Effector memory CD4-positive, alpha-beta T cell (primary cell): ENCODE measurements at regions not wholly inside any gene's neighbourhood (a gene's known extent, or its start where the extent isn't known, plus 50 kb on each side); places are given as distances from the start of the nearest gene placed in this dataset.
"Not testable (repeated sequence)": the region's sequence is repeated elsewhere in the genome, so short reads cannot be mapped to it uniquely, and the experiment has no call there.

Experiments used
- DNase-seq, 3 donors: peaks; one replicate each; pipeline ENCODE4 v3.0.0-alpha.2; 2020
- H3K27ac ChIP-seq: 2 replicates; pipeline ENCODE4 v1.7.0; 2013; ENCODE audit warnings: mild to moderate bottlenecking, low read length, moderate library complexity; ENCODE audit not compliant: insufficient read depth, poor library complexity, severe bottlenecking
- H3K27me3 ChIP-seq: replicated peaks from 2 replicates; pipeline ENCODE4 v1.7.0; 2013; ENCODE audit warnings: mild to moderate bottlenecking, low read length; ENCODE audit not compliant: insufficient read depth, control insufficient read depth, poor library complexity, severe bottlenecking
- H3K36me3 ChIP-seq: 2 replicates; pipeline ENCODE4 v1.7.0; 2013; ENCODE audit warnings: mild to moderate bottlenecking, low read length, moderate library complexity; ENCODE audit not compliant: control insufficient read depth, insufficient read depth
- H3K4me1 ChIP-seq: 2 replicates; pipeline ENCODE4 v1.7.0; 2013; ENCODE audit warnings: low read length, mild to moderate bottlenecking; ENCODE audit not compliant: control insufficient read depth, insufficient read depth, poor library complexity, severe bottlenecking
- H3K4me3 ChIP-seq: 2 replicates; pipeline ENCODE4 v1.7.0; 2013; ENCODE audit warnings: low read length, low read depth, mild to moderate bottlenecking; ENCODE audit not compliant: insufficient read depth, poor library complexity, severe bottlenecking
- H3K9me3 ChIP-seq: 2 replicates; pipeline ENCODE4 v1.7.0; 2013; ENCODE audit warnings: mild to moderate bottlenecking, low read length, moderate library complexity; ENCODE audit not compliant: control insufficient read depth

DNA sequence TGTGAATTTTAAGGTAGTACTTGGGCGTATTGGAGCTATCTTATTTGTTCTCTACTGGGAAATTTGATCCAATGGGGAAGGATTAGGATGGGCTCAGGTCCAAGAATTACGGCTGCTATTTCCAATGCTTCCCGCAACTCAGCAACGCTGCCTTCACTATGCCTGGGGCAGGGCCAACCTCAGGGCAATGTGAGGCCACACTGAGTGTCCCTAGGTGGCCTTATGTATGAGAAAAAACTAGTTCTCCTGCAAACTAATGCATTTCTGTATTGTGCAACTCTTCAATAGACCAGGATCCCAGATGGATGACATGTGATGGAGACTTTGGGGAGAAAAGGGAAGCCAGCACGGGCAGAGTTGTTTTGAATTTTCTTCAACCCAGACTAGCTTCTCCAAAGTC lies 168.1 kb downstream of the DUSP10 start:
- no peak overlapping the region for H3K27ac ChIP-seq
- no peaks in the 10 kb centered on the region for H3K36me3 ChIP-seq
- H3K27me3 ChIP-seq, result no peaks in the 10 kb centered on the region
- H3K9me3 ChIP-seq, result no peaks in the 10 kb centered on the region
- no peaks in the 10 kb centered on the region for H3K4me1 ChIP-seq
- DNase-seq, result no peak
- no peak overlapping the region for H3K4me3 ChIP-seq

DNA sequence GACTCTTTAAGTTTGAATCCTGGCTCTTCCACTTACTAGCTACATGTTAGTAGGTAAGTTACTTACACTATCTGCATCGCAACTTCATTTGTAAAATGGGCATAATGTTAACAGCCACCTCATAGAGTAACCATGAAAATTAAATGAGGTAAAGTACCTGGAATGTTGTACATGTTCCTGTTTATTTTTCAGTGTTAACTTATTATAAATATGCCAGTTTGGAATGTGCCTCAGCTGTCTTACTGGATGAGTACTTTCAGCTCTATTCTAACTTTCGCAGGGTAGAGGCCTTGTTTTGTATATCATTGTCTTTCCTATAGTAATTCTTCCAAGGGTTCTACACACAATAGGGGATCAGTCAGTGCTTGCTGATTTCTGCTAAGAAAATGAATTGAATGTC lies 167.4 kb downstream of the DUSP10 start:
- no peak overlapping the region for H3K4me3 ChIP-seq
- no peaks in the 10 kb centered on the region for H3K4me1 ChIP-seq
- H3K36me3 ChIP-seq, result no peaks in the 10 kb centered on the region
- no peaks in the 10 kb centered on the region for H3K27me3 ChIP-seq
- no peak for DNase-seq
- no peaks in the 10 kb centered on the region for H3K9me3 ChIP-seq
- no peak overlapping the region for H3K27ac ChIP-seq

DNA sequence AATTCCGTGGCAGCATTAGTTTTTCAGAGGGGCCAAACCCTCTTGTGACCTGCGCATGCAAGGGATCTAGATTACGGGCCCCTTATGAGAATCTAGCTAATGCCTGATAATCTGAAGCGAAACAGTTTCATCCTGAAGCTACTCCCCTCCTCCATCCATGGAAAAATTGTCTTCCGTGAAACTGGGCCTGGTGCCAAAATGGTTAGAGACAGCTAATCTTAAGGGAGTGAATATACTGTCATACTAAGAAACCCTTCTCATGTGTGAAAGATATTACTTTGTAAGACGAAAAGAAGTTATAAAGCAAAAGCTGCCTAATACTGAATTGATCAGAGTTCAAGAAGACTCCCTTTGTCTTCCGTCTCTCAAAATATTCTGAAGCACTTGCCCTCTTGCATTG lies 166.3 kb downstream of the DUSP10 start:
- H3K4me3 ChIP-seq, result no peak overlapping the region
- H3K27me3 ChIP-seq, result no peaks in the 10 kb centered on the region

DNA sequence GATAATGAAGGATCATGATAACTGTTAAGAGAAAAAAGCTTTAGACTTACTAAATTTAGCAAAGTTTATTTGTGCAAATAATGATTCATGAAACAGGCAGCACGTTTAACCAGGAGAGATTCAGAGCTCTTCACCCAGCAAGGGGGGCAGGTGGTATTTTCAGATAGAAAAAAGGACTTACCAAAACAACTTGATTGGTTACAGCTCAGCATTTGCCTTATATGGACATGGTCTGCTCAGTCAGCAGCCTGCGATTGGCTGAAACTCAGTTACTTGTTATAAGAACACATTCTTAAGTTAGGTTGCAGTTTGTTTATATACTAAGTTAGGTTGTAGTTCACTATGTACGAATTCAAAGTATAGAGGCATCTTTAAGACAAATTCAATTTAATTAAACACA lies 165.6 kb downstream of the DUSP10 start:
- H3K4me3 ChIP-seq, result no peak overlapping the region
- H3K9me3 ChIP-seq, result no peaks in the 10 kb centered on the region
- DNase-seq, result no peak
- no peaks in the 10 kb centered on the region for H3K4me1 ChIP-seq
- H3K27me3 ChIP-seq, result no peaks in the 10 kb centered on the region
- H3K36me3 ChIP-seq, result no peaks in the 10 kb centered on the region
- H3K27ac ChIP-seq, result no peak overlapping the region

More for the DNA sequence above, 166.3 kb downstream of the DUSP10 start:
- Histone ChIP-seq H3K27ac (no peak overlapping the region), H3K4me1 (no peaks in the 10 kb centered on the region), H3K9me3 (no peaks in the 10 kb centered on the region), H3K36me3 (no peaks in the 10 kb centered on the region)
- DNase-seq, result no peak

DNA sequence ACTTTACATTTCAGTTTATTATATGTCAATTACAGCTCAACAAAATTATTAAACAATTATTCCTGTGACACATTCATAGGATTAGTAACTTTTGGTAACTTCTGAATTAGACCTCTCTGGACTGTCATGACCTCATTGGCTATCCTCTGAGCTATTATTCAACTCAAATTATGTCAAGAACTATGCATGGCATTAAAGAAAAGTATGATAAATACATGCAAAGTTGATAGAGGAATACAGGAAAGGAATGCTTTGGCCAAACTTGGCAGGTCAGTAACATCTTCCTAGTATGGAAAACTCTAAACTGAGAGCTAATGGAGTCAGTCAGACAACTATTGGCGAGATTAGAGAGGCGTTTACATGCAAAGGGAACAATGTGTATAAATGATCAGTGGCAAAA lies 158.4 kb downstream of the DUSP10 start:
- H3K27me3 ChIP-seq, result no peaks in the 10 kb centered on the region
- no peak overlapping the region for H3K4me3 ChIP-seq
- no peaks in the 10 kb centered on the region for H3K9me3 ChIP-seq
- no peaks in the 10 kb centered on the region for H3K36me3 ChIP-seq
- no peaks in the 10 kb centered on the region for H3K4me1 ChIP-seq
- no peak for DNase-seq
- no peak overlapping the region for H3K27ac ChIP-seq

DNA sequence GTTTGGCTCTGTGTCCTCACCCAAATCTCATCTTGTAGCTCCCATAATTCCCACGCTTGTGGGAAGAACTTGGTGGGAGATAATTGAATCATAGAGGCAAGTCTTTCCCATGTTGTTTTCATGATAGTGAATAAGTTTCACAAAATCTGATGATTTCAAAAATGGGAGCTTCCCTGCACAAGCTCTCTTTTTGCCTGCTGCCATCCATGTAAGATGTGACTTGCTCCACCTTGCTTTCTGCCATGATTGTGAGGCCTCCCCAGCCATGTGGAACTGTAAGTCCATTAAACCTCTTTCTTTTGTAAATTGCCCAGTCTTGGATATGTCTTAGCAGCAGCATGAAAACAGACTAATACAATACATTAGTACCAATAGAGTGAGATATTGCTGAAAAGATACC lies 154.9 kb downstream of the DUSP10 start:
- H3K27me3 ChIP-seq, H3K4me1 ChIP-seq, DNase-seq, H3K36me3 ChIP-seq, H3K27ac ChIP-seq, H3K9me3 ChIP-seq, H3K4me3 ChIP-seq: not testable (repeated sequence)

DNA sequence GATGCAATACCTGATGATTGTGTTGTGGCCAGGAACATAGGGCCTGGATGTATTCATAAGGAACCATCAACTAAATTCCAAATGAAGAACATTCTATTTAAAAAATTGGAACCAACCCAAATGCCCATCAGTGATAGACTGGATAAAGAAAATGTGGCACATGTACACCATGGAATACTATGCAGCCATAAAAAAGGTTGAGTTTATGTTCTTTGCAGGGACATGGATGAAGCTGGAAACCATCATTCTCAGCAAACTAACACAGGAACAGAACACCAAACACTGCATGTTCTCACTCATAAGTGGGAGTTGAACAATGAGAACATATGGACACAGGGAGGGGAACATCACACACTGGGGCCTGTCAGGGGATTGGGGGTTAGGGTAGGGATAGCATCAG lies 150.6 kb downstream of the DUSP10 start:
- not testable (repeated sequence) for H3K4me3 ChIP-seq, H3K27ac ChIP-seq, H3K9me3 ChIP-seq, DNase-seq, H3K4me1 ChIP-seq, H3K36me3 ChIP-seq, H3K27me3 ChIP-seq

DNA sequence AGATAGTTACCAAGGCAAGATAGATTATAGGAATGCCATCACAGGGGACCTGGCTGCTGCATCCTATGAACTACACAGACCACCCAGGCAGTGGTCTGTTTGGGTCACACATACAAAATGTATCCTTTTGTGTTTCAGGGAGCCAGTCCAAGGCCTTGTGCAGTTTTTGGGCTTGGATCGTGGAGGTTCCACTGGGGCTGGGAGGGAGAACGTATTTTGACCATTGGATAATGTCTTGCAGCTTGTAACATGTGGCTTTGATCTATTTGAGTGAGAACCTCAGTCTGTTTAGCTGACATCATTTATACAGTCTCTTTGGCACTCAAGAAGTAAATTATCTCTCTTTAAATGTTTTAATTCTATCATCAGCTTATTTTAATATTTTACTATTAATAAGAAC lies 147.3 kb downstream of the DUSP10 start:
- DNase-seq, result no peak
- no peak overlapping the region for H3K4me3 ChIP-seq
- H3K36me3 ChIP-seq, result no peaks in the 10 kb centered on the region
- H3K27ac ChIP-seq, result no peak overlapping the region
- no peaks in the 10 kb centered on the region for H3K9me3 ChIP-seq
- H3K4me1 ChIP-seq, result no peaks in the 10 kb centered on the region
- H3K27me3 ChIP-seq, result no peaks in the 10 kb centered on the region

DNA sequence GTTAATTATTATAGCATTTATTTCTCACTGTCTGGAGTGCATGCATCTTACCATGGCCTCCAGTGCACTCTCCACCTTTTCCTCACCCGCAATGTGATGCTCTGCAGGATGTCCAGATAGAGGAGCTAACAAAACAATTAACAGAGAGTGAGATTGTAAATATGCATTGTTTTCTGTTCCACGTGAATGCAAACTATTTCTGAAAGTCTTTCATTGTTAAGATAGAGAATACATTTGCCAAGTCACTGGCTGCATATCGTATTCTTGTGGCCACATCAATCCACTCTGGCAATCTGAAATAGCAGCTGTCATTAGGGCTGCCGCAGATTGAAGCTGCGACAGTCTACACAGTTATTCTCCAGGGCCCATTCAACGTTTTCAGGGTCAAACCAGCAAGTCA lies 143.8 kb downstream of the DUSP10 start:
- DNase-seq, result no peak
- no peaks in the 10 kb centered on the region for H3K36me3 ChIP-seq
- no peaks in the 10 kb centered on the region for H3K9me3 ChIP-seq
- no peaks in the 10 kb centered on the region for H3K27me3 ChIP-seq
- H3K4me3 ChIP-seq, result no peak overlapping the region
- no peak overlapping the region for H3K27ac ChIP-seq
- H3K4me1 ChIP-seq, result no peaks in the 10 kb centered on the region

DNA sequence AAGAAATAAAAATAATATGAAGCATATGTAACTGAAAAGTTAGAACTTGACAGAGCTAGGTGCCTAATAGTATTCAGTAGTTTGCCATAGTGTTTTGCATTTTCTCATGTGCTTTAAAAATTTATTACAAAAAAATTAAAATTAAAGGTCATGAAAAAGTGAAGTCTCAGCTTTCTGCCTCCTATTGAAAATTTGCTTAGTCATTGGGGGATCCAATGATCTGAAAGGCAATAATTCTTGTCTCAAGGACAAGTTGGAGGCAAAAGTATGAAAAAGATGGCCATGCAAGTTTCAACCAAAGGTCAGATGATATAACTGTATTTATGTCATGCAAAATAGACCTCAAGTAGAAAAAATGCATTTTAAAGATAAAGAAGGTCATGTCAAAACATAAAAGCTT lies 140.7 kb downstream of the DUSP10 start:
- H3K27me3 ChIP-seq, result no peaks in the 10 kb centered on the region
- no peak overlapping the region for H3K27ac ChIP-seq
- no peak overlapping the region for H3K4me3 ChIP-seq
- H3K4me1 ChIP-seq, result no peaks in the 10 kb centered on the region
- no peaks in the 10 kb centered on the region for H3K9me3 ChIP-seq
- H3K36me3 ChIP-seq, result no peaks in the 10 kb centered on the region
- no peak for DNase-seq

DNA sequence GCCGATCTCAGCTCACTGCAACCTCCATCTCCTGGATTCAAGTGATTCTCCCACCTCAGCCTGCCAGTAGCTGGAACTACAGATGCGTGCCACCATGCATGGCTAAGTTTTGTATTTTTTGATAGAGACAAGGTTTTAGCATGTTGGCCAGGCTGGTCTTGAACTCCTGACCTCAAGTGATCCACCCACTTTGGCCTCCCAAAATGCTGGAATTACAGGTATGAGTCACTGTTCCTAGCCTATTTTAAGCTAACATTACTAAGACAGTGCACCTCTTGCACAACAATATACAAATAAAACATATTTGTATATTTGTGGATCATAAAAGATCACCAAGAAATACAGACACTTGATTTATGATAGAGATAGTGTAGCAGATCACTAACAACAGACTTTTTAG lies 139.1 kb downstream of the DUSP10 start:
- DNase-seq, result no peak
- Histone ChIP-seq H3K27me3 (no peaks in the 10 kb centered on the region), H3K27ac (no peak overlapping the region), H3K4me1 (no peaks in the 10 kb centered on the region), H3K9me3 (no peaks in the 10 kb centered on the region), H3K36me3 (no peaks in the 10 kb centered on the region), H3K4me3 (no peak overlapping the region)
